ENCODE measurements at regions not wholly inside any gene's neighbourhood (a gene's known extent, or its start where the extent isn't known, plus 50 kb on each side); places are given as distances from the start of the nearest gene placed in this dataset.
A peak's percentile ranks its signal among the peaks of the same experiment; 100 is the strongest.
"Not testable (repeated sequence)": the region's sequence is repeated elsewhere in the genome, so short reads cannot be mapped to it uniquely, and the experiment has no call there.

DNA sequence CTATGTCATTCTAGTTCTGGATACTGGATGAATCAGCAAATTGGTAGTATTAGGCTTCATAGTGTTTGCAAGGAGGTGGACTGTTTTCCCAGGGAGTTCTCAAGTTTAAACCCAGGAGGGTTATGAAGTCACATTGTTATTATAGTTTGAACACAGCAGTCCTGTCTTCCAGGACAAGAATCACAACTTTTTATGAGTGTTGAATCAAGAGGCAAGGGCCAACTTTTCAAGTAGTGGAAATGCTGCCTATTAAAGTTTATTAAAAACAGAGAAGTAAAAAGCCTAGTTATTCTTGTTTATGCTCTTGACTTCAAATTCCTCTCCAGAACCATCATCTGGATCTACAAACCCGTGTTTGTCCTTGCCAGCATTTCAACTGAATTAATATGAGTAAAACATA, 86.3 kb upstream of the GOT2 start:
- Mint-ChIP-seq H3K9me3 (no peaks in the 10 kb centered on the region), H3K27me3 (ENCODE audit: low read depth) (peaks cover under 1% of the 10 kb centered on the region), H3K36me3 (ENCODE audit: low read depth) (no peaks in the 10 kb centered on the region), H3K4me1 (ENCODE audit: low read depth) (no peaks in the 10 kb centered on the region), H3K27ac (no peak overlapping the region), H3K4me3 (no peak overlapping the region)

GRCh38 chr16:58815181-58815888, 81.2 kb upstream of the GOT2 start:
- H3K9me3 Mint-ChIP-seq = no peaks in the 10 kb centered on the region
- peaks cover 4% of the 10 kb centered on the region for H3K4me1 Mint-ChIP-seq (ENCODE audit: low read depth)
- peaks cover 5% of the 10 kb centered on the region for H3K27me3 Mint-ChIP-seq (ENCODE audit: low read depth)
- no peak overlapping the region for H3K4me3 Mint-ChIP-seq
- no peak overlapping the region for H3K27ac Mint-ChIP-seq
- no peaks in the 10 kb centered on the region for H3K36me3 Mint-ChIP-seq (ENCODE audit: low read depth)

GRCh38 chr16:58814348-58814801, 80.3 kb upstream of the GOT2 start:
- H3K4me3 Mint-ChIP-seq = peak overlapping the region; percentile 66
- peaks cover 5% of the 10 kb centered on the region for H3K27me3 Mint-ChIP-seq (ENCODE audit: low read depth)
- H3K27ac Mint-ChIP-seq = no peak overlapping the region
- H3K36me3 Mint-ChIP-seq (ENCODE audit: low read depth) = no peaks in the 10 kb centered on the region
- no peaks in the 10 kb centered on the region for H3K9me3 Mint-ChIP-seq
- peaks cover 4% of the 10 kb centered on the region for H3K4me1 Mint-ChIP-seq (ENCODE audit: low read depth)

GRCh38 chr16:58809213-58809612, 75.1 kb upstream of the GOT2 start:
- peaks cover 1% of the 10 kb centered on the region for H3K4me1 Mint-ChIP-seq (ENCODE audit: low read depth)
- H3K9me3 Mint-ChIP-seq = no peaks in the 10 kb centered on the region
- no peak overlapping the region for H3K27ac Mint-ChIP-seq
- H3K36me3 Mint-ChIP-seq (ENCODE audit: low read depth) = no peaks in the 10 kb centered on the region
- H3K27me3 Mint-ChIP-seq (ENCODE audit: low read depth) = no peaks in the 10 kb centered on the region
- H3K4me3 Mint-ChIP-seq = no peak overlapping the region

DNA sequence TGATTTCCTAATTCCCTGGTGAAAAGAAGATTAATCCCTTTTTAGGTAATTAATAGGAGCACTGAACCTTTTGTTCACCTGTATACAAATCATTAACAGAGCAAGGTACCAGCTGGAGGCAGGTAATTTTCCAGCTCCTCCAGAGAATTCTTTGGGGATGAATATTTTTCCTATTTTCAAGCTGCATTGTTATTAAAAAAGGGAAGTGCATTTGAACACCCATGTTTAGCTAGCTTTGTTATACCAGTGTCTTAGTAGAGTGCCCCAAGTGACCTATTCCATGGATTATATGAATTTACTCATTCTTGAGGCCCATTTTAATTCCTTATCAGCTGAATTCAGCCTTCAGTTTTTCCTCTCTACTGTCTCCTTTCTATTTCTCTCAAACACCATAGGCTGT, 73.2 kb upstream of the GOT2 start:
- Mint-ChIP-seq H3K4me3 (no peak overlapping the region), H3K9me3 (peaks cover 1% of the 10 kb centered on the region), H3K4me1 (ENCODE audit: low read depth) (no peaks in the 10 kb centered on the region), H3K27me3 (ENCODE audit: low read depth) (no peaks in the 10 kb centered on the region), H3K36me3 (ENCODE audit: low read depth) (no peaks in the 10 kb centered on the region), H3K27ac (no peak overlapping the region)

- Mint-ChIP-seq H3K4me3 (no peak overlapping the region), H3K27ac (no peak overlapping the region), H3K9me3 (peaks cover 12% of the 10 kb centered on the region)
Observed at GRCh38 chr16:58801838-58802237, 67.7 kb upstream of the GOT2 start.

GRCh38 chr16:58797137-58797801, 63.2 kb upstream of the GOT2 start:
- no peaks in the 10 kb centered on the region for H3K36me3 Mint-ChIP-seq (ENCODE audit: low read depth)

More at GRCh38 chr16:58801838-58802237, 67.7 kb upstream of the GOT2 start:
- H3K36me3 Mint-ChIP-seq (ENCODE audit: low read depth) = no peaks in the 10 kb centered on the region
- H3K4me1 Mint-ChIP-seq (ENCODE audit: low read depth) = no peaks in the 10 kb centered on the region
- H3K27me3 Mint-ChIP-seq (ENCODE audit: low read depth) = no peaks in the 10 kb centered on the region

DNA sequence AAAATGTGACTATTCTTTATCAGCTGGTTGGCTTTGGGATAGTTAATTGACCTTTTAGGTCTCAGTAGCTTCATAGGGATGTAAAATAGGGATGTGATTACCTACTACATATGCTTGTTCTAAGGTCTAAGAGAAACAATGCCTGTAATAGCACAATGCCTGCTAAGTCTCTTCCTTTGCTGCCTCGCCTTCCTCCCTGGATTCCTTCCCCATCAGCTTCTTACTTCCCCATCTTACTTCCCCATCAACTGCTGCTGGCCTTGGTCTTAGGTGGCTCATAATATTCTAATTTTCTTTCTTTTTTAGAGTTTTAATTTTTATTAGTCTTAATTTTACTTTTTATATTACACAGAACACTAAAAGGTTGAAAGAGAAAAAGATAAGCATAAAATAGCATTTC, 59.2 kb upstream of the GOT2 start:
- Mint-ChIP-seq H3K36me3 (ENCODE audit: low read depth) (no peaks in the 10 kb centered on the region), H3K4me1 (ENCODE audit: low read depth) (no peaks in the 10 kb centered on the region), H3K27me3 (ENCODE audit: low read depth) (peaks cover 4% of the 10 kb centered on the region), H3K27ac (no peak overlapping the region), H3K9me3 (no peaks in the 10 kb centered on the region), H3K4me3 (no peak overlapping the region)

More at GRCh38 chr16:58797137-58797801, 63.2 kb upstream of the GOT2 start:
- no peaks in the 10 kb centered on the region for H3K27me3 Mint-ChIP-seq (ENCODE audit: low read depth)
- no peak overlapping the region for H3K27ac Mint-ChIP-seq
- peaks cover 11% of the 10 kb centered on the region for H3K9me3 Mint-ChIP-seq
- no peak overlapping the region for H3K4me3 Mint-ChIP-seq
- H3K4me1 Mint-ChIP-seq (ENCODE audit: low read depth) = no peaks in the 10 kb centered on the region

GRCh38 chr16:58792188-58792587, 58.1 kb upstream of the GOT2 start:
- peaks cover 4% of the 10 kb centered on the region for H3K27me3 Mint-ChIP-seq (ENCODE audit: low read depth)
- H3K4me3 Mint-ChIP-seq = no peak overlapping the region
- no peaks in the 10 kb centered on the region for H3K36me3 Mint-ChIP-seq (ENCODE audit: low read depth)
- H3K4me1 Mint-ChIP-seq (ENCODE audit: low read depth) = no peaks in the 10 kb centered on the region
- no peaks in the 10 kb centered on the region for H3K9me3 Mint-ChIP-seq
- H3K27ac Mint-ChIP-seq = no peak overlapping the region

DNA sequence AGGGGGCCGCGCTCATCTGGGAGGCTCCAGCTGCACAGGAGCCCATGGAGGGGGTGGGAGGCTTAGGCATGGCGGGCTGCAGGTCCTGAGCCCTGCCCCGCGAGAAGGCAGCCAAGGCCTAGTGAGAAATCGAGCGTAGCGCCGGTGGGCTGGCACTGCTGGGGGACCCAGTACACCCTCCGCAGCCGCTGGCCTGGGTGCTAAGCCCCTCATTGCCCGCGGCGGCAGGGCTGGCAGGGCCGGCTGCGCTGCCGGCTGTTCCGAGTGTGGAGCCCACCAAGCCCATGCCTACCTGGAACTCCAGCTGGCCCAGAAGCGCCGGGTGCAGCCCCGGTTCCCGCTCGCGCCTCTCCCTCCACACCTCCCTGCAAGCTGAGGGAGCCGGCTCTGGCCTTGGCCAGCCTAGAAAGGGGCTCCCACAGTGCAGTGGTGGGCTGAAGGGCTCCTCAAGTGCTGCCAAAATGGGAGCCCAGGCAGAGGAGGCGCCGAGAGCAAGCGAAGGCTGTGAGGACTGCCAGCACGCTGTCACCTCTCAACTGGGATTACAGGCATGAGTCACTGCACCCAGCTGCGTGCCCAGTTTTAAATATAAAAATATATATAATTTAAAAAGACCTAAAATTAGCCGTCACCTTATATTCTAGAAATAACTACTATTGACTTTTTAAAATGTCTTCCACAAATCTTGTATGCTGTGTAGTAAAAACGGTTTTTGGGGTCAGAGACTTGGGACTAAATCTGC, 56.9 kb upstream of the GOT2 start:
- H3K36me3 Mint-ChIP-seq (ENCODE audit: low read depth); H3K27me3 Mint-ChIP-seq (ENCODE audit: low read depth); H3K27ac Mint-ChIP-seq; H3K4me1 Mint-ChIP-seq (ENCODE audit: low read depth); H3K9me3 Mint-ChIP-seq; H3K4me3 Mint-ChIP-seq: not testable (repeated sequence)

DNA sequence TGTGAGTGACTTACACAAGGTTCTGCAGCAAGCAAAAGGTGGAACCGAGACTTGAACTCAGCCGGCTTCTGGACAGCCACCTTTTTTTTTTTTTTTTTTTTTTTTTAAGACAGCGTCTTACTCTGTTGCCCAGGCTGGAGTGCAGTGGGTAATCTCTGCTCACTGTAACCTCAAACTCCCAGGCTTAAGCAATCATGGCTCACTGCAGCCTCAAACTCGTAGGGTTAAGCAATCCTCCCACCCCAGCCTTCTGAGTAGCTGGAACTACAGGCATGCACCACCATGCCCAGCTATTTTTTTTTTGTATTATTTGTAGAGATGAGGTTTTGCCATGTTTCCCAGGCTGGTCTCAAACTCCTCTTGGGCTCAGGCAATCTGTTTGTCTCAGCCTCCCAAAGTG, 55.2 kb upstream of the GOT2 start:
- no peak overlapping the region for H3K4me3 Mint-ChIP-seq

More for the DNA sequence above, 55.2 kb upstream of the GOT2 start:
- no peaks in the 10 kb centered on the region for H3K9me3 Mint-ChIP-seq
- H3K27me3 Mint-ChIP-seq (ENCODE audit: low read depth) = peaks cover 7% of the 10 kb centered on the region
- no peaks in the 10 kb centered on the region for H3K36me3 Mint-ChIP-seq (ENCODE audit: low read depth)
- no peak overlapping the region for H3K27ac Mint-ChIP-seq
- no peaks in the 10 kb centered on the region for H3K4me1 Mint-ChIP-seq (ENCODE audit: low read depth)

All from T-helper 1 cell treated with Interleukin-12 subunit alpha and Interleukin-12 subunit beta and Interleukin-4 antibody, amounts not matched to agents 30 μg/mL and 1 μg/mL, for 36 hours (primary cell).